Left lobe of liver (tissue), 2 donors: ENCODE measurements at regions not wholly inside any gene's neighbourhood (a gene's known extent, or its start where the extent isn't known, plus 50 kb on each side); places are given as distances from the start of the nearest gene placed in this dataset.
"Not testable (repeated sequence)": the region's sequence is repeated elsewhere in the genome, so short reads cannot be mapped to it uniquely, and the experiment has no call there.

Experiments
- ATAC-seq: fragments of 200-7000 bp; cut with Tn5 transposase; one replicate; pipeline ENCODE4 v1.9.1; 2020; ENCODE audit warnings: mild to moderate bottlenecking, moderate library complexity
- DNase-seq: peaks from one replicate; pipeline ENCODE4 v3.0.0-alpha.2; 2020; ENCODE audit warnings: low spot score
- donor health status: DM: no; HTN: no; CAD: no; lungs with moderate emphysema.
- donor health status: DM: no; HTN: yes; CAD: no.

DNA sequence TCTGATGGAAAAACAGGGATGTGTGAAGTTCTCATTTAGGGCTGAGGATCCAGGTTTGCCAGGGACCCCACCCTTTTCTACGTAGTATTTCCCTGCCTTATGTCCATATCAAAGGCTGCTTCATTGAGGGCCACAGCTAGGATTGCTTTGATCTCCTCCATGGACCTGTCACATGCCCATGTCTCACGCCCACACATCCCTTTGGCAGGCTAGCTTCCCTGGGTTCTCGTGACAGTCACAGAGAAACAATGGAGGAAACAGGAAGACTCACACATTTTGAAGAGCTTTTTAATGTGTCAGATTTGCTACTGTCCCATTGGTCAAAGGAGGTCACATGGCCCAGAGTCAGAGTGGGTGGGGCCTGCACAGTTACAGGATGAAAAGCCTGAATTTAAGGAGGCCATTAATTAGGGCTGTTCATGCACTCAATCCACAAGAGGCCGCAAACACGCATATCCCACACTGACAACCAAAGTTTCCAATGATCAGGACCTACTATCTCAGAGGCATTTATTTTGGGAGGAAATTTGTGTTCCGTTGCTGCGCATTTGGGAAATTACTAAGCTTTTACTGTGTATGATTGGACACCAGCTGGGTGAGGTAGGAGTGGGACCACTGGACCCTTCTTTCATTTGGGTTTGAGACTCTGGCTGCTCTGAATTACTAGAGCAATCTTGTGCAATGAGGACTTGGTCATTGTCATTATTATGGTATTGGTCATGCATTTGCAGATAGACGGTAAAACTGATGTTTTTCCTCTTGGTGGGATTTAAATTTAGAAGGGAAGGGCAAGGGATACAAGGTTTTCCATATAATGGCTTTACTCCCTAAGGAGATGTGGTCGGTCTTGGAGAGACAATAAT is 266.2 kb downstream of the KTN1 start:
- DNase-seq = no peak
- ATAC-seq = no peak

DNA sequence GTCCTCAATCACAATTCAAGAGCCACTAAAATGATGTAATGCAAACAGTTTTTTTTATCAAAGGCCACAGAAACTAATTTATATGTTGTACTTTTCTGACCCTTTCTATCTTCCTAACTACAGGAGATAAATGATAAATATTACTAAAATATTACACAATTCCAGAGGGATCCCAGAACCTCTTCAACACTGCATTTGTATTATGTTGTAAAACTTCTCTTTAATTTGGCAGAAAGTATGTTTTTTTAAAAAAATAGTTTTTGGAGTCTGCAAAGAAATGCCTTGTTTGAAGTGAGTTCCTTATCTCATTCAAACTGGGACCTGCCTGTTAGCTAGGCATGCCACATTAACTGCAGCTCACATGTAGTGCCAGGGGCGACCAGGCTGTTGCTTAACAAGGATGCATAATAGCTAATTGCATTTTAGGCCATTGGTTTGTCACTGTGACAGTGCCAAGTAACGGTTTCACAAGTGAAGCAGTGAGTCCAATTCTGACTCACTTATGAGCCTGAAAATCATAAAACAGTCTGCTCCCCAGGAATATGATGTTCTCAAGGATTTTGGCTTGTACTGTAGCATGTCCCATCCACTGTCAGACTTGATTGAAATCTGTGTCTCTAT is 266.9 kb downstream of the KTN1 start:
- DNase-seq (no peak), ATAC-seq (no peak)

DNA sequence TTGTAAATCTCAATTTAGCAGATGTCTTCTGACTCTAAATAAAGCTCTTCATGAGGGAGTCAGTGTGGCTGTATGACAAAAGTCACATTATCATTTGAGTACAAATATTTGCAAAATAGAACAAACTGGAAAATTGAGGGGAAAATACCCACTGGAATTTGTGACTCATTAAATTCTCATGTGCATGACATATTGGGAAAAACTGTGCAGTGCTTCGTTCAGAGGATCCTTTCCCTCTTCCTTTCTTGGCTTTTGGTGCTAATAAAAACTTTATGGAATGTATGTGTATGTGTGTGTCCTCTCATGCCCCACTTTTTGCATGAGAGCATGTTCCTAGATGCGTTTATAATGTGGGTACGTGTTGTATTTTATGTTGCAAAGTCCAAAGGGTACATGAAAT is 267.8 kb downstream of the KTN1 start:
- ATAC-seq (no peak), DNase-seq (no peak)

DNA sequence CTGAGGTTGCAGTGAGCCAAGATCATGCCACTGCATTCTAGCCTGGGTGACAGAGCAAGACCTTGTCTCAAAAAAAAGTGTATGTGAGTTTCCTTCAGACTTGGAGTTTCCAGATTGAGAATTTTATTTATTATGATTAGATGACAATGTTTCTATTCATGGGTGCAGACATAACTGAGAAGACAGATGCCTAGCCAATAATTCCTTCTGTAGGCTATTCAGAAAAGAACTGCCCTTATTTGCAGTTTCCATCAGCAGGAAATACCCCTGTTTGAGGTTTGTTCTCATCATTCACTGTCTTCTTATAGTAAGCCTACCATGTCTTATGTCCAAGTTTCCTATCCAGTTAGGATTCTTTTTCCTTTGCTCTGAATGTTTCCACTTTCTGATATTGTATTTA is 269.0 kb downstream of the KTN1 start:
- DNase-seq (no peak), ATAC-seq (no peak)

DNA sequence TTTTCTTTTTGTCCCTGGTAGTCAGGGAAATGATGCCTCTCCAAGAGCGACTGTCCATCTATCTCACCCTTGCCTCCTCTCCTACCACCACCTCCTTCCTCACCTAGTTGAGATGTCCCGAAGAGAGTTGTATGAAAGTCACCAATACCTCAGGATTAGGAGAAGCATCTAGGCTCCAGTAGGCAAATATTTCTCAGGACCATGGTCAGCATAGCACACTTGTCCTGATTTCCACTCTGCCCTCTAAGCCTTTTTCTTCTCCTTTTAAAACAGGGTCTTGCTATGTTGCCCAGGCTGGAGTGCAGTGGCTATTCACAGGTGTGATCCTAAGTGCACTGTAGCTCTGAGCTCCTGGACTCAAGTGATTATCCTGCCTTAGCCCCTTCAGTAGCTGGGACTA is 268.4 kb upstream of the PELI2 start:
- DNase-seq (no peak), ATAC-seq (no peak)

DNA sequence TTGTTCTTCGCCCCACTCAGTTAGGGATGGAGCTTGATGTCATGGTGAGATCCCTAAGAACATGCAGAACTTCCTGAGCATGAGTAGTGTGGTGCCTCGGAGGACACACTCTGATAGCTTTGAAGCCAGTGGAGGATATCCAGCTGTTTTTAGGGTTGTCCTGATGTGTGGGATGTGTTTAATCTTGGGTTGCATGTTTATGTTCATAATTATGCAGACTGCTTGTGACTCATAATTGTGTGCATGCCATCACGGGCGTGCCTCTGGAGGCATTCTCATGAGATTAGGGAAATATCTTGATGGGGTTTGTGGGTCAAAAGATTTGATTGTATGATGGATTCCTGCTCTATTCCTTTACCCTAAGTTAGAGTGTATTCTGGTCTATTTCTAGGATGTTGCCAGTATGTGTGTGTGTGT is 267.4 kb upstream of the PELI2 start:
- DNase-seq (no peak), ATAC-seq (no peak)

DNA sequence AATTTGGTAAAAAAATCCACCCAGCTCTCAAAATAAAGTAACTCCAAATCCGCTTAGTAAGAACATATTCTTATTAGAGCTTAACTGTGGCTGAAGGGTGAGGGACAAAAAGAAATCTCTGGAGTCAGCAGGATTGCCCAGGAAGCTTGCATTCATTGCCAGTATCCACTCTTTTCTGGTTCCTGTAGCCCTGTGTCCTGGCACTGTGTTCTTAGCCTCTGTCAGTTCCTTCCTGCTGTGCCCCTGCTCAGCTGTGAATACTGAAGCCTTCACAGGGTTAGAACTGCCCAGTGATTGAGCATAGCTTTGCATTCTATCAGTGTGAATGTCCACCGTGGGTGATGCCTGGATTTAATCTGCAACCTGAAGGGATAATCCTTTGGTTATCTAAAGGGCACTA is 266.9 kb upstream of the PELI2 start:
- peak; percentile 40 for ATAC-seq
- DNase-seq = no peak

DNA sequence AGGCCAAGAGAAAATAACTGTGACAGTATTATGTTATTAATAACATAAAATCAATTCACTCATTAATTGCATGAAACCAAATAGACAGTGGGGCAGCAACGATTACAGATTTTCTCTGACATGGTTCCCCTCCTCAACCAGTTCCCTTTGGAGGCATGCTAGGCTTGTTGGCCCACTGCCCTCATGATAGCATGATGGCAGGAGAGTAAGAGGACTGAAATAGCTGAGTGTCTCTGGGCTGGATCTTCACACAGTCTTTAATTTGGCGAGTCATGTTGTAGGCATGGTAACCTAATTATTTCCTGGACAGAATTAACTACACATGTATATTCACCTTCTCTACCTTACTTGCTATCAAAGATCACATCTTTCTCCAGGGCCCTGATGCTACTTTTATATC is 266.2 kb upstream of the PELI2 start:
- DNase-seq (no peak), ATAC-seq (no peak)

DNA sequence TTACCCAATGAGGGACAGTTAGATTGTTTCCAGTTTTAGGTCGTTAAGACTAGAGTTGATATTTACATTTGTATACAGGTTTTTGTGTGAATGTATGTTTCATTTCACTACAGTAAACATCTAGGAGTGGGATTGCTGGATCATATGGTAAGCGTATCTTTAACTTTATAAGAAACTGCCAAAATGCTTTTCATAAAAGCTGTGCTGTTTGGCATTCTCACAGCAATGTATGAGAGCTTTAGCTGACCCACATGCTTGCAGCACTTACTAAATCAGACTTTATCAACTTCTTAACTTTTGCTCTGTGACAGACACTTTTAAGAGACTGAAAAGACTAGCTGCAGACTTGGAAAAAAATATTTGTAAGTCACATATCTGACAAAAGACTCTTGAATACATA is 262.5 kb upstream of the PELI2 start:
- DNase-seq (no peak), ATAC-seq (no peak)

DNA sequence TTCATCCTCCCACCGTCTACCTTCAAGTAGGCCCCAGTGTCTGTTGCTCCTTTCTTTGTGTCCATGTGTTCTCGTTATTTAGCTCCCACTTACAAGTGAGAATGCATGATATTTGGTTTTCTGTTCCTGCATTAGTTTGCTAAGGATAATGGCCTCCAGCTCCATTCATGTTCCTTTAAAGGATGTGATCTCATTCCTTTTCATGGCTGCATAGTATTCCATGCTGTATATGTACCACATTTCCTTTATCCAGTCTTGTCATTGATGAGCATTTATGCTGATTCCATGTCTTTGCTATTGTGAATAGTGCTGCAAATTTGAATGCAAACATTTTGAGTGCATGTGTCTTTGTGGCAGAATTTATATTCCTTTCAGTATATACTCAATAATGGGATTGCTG is 259.6 kb upstream of the PELI2 start:
- ATAC-seq (no peak), DNase-seq (no peak)

DNA sequence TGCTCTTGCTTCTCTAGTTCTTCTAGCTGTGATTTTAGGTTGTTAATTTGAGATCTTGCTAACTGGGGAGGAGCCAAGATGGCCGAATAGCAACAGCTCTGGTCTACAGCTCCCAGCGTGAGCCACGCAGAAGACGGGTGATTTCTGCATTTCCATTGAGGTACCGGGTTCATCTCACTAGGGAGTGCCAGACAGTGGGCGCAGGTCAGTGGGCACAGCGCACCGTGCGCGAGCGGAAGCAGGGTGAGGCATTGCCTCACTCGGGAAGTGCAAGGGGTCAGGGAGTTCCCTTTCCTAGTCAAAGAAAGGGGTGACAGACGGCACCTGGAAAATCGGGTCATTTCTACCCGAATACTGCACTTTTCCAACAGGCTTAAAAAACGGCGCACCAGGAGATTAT is 256.6 kb upstream of the PELI2 start:
- not testable (repeated sequence) for ATAC-seq, DNase-seq

DNA sequence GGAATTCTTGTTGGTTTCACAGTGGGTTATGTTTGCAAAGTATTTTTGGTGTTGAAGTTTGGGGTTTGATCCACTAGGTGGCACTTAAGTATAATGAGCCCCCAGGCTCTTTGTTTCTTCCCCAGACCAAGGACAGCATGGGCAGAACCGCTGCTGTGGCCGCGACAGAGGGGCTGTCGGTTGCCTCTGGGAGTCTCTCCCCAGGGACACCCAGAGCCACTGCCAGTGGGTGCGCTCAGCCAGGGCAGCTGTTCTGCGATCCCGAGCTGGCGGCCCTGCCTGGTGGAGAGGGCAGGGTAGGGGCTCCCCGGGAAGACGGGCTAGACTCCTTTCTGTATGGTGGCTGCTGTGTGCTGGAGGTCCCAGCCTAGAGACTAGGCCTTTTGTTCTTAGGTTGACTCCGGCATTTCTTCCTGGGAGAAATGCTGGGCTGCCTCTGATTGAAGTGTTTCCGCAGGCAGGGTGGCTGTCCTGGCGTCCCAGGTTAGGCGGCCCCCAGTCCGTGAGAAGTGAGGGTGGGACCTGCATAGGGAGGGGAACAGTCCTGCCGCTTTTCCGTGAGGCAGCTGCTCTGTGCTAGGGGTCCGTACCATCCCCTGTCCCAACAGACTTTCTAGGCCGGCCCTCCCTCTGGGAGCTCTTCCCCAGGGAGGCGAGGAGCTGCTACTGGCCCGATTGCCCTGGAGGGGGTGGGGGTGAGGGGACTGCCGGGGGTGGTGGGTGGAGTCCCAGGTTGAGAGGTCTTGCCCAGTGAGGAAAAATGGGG is 253.1 kb upstream of the PELI2 start:
- ATAC-seq = peak; percentile 47
- no peak for DNase-seq

DNA sequence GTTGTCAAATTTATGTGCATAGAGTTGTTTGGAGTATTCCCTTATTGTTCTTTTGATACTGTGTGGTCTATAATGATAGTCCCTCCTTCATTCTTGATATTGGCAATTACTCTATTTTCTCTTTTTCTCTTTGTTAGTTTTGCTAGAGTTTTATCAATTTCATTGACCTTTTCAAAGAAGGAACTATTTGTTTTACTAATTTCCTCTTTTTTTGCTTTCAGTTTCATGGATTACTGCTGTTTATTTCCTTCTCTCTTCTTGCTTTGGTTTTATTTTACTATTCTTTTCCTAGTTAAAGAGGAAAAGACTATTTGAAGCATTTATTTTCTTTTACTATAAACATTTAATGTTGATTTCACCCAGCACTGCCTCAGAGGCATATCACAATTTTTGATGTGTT is 250.9 kb upstream of the PELI2 start:
- ATAC-seq (no peak), DNase-seq (no peak)

DNA sequence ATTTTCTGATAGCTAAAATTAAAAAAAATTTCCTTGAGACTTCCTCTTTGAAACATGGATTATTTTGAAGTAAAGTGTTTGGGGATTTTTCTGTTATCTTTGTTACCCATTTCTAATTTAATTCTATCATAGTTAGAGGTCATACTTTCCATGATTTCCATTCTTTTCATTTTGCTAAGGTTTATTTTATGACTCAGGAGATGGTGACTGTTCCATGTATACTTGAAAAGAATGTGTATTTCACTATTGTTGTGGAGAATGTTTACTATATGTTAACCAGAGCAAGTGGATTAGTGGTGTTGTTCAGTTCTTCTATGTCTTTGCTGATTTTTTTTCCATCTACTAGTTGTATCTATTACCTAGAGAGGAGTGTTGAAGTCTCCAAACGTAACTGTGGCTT is 250.5 kb upstream of the PELI2 start:
- DNase-seq = no peak
- no peak for ATAC-seq

DNA sequence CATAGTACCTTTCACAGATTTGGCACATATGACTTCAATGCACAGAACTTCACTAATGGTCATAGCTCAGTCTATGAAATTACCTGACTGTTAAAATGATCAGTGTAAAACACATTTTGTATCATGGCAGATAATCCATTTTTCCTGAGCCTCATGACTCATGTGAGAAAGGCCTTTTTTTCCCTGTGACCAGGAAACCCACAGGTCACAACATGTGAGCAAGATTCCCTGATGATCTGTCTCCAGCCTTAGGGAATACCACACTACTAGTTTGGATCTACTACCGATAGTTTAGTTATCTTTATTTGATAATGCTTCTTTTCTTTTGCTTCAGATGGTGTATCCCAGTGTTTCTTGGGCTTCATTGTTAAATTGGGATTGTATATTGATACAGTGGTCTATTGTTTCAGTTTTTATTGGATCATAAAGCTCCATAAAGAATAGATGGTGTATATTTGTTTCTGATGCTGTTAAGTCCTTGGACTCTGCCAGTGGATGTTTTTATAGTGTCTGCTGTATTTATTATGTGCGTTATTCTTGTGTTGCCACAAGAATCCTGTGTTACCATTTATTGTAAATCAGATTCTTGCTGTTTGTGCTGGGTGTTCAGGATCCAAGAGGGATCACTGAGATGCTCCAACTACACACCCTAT is 248.7 kb upstream of the PELI2 start:
- ATAC-seq (no peak), DNase-seq (no peak)

DNA sequence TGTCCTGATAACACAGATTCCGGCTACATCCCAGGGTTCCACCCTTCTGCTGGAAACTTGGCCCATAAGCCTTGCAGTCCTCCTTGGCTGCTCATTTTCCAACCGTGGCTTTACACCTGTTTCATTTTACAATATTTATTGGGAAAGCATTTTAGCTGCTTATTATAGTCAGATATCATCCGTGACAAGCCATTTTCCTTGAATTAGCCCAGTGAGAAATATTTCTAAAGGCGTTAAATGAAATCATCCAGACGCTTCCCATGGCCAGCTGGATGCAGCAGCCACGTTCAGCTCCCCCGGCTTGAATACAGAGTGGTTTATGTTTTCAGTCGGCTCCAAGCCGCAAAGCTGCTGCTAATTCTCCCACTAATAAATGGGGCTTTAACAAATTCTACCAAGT is 245.0 kb upstream of the PELI2 start:
- no peak for ATAC-seq
- no peak for DNase-seq

DNA sequence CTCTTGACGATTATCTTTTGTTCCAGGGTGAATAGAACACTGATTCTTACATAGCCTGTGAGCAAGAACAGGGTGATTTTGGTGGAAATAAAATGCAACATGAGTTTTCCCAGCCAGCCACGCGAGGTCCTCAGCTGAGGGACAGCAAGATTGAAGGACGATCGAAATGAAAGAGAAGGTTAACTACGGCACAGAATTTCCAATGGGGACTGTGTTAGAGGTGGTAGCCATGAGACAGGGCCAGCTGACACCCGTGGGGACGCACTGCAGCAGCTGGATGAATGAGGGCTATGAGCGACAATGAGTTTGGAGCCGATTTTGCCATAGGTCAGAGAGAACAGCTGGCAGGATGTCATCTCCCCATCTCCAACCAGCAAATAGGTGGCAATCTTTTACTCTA is 243.4 kb upstream of the PELI2 start:
- DNase-seq = no peak
- ATAC-seq = no peak

DNA sequence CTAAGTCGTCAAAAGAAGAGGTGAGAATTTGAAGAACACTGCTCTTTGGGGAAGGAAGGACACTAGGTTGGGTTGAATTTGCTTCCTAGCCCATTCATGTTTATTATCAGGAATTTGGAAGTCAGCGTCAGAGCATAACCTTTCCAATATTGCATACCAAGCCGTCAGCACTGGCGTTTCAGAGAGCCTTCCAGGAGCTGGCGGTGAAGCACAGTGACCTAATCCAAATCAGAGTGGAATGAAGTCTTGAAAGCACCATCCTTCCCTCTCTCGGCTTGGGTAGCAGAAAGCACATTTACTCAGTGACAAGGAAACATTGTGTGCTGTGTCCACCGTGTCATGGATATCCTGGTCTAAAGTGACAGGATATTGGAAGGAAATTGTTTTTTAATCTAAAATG is 240.3 kb upstream of the PELI2 start:
- DNase-seq (no peak), ATAC-seq (no peak)

DNA sequence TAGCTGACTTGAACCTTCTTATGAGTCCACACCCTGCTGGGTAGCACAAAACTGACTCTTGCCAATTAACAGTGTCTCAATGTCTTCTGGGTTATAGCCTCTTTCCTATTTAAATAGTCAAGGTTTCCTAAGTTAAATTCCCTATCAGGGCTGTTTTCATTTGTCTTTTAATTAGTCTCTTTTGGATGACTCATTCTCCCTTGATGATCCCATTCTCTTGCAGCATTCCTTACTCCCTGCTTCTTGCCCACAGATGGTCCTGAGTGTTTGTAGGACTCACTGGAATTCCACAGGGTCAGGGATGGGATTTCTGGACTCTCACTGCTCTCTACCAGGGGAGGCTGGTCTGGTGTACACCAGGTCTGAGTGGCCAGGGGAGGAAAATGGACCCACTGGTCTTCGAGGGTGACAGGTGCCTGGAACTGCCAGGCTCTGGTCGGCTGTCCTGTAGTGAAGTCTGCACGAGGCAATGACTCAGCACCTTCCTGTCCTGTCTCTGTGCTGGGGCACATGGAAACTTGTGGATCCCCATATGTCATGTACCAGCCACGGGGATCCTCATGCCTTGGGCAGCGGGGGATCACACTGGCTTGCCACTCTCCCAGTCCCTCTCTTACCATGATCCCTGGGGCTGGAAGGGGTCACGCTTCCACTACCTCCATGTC is 236.5 kb upstream of the PELI2 start:
- DNase-seq (no peak), ATAC-seq (no peak)

DNA sequence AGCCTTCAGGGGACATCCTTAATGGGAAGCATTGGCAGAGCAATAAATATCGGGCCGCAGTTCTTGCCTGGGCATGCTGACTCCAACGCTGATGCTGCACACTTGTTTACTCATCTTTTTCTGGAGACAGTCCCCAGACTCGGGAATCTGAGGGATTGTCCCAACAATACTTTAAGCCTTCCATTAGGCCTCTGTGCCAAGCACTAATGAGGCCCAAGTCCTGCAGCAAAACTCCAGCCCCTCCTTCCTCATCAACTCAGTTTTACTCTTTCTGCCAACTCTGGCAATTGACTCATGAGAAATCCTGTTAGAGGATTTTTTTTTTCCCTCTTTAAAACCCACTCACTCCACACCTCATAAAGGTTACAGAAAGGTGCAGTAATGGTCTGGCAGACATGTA is 233.4 kb upstream of the PELI2 start:
- DNase-seq (no peak), ATAC-seq (no peak)

DNA sequence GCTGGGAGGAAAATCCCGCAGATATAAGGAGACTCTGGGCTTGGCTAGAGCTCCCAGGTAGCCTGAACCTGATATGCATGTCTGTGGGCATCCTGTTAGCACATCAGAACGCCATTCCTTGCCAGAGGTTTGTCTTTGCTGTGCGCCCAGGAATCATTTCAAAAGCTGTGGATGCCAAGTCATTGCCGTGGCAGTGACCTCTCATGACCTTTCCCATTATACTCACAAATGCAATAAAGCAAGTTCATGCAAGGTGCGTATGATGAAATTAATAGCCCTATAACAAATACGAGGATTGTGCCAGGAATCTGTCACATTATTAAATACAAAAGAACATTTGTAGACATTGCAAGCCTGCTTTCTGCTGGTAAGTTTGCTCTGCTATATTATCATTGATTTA is 229.1 kb upstream of the PELI2 start:
- no peak for DNase-seq
- ATAC-seq = no peak
